A549 (cell line): ENCODE measurements at regions not wholly inside any gene's neighbourhood (a gene's known extent, or its start where the extent isn't known, plus 50 kb on each side); places are given as distances from the start of the nearest gene placed in this dataset.

Experiments used
- ATAC-seq, 2 experiments: fragments of 200-7000 bp in 1 of 2; fragments of >200 bp in 1 of 2; cut with Nextera tagmentation in 1 of 2; cut with Tn5 transposase in 1 of 2; 3 replicates each; pipeline versions ENCODE4 v1.8.0 to v1.9.1; 2018 to 2020; ENCODE audit warnings: mild to moderate bottlenecking in 1 of 2, moderate library complexity in 1 of 2
- CTCF ChIA-PET: fragments of 300-600 bp; sonication (Branson Sonifier 250); formaldehyde crosslinking; extraction: SDS; loops from one replicate; lab custom pipeline; 2021; ENCODE audit warnings: antibody characterized with exemption, inconsistent platforms; lab: Yijun Ruan, JAX
- POLR2A ChIA-PET: fragments of 350-600 bp; formaldehyde crosslinking; extraction: SDS; loops from one replicate; lab custom pipeline; 2021; ENCODE audit warnings: antibody characterized with exemption, inconsistent platforms; lab: Yijun Ruan, JAX
- DNase-seq, 2 experiments: peaks; one replicate each; pipeline versions ENCODE4 v3.0.0 to v3.0.0-alpha.2; 2011 to 2016; ENCODE audit warnings: low read depth in 1 of 2, low spot score in 1 of 2
- FAIRE-seq: peaks from 2 replicates; lab custom pipeline; 2011; peaks lifted over from hg19 to GRCh38; lab: Jason Lieb, UNC
- H3K27ac ChIP-seq, 2 experiments: fragments of >200 bp; sonication (Bioruptor Twin); formaldehyde crosslinking; 3 replicates each; pipeline ENCODE4 v1.5.1; 2016 to 2017
- H3K4me1 ChIP-seq: fragments of >200 bp; sonication (Bioruptor Twin); formaldehyde crosslinking; 3 replicates; pipeline ENCODE4 v1.6.1; 2016
- H3K4me2 ChIP-seq: fragments of >200 bp; sonication (Bioruptor Twin); formaldehyde crosslinking; 3 replicates; pipeline ENCODE4 v1.6.1; 2016
- H3K4me3 ChIP-seq: fragments of >200 bp; sonication (Bioruptor Twin); formaldehyde crosslinking; 3 replicates; pipeline ENCODE4 v1.5.1; 2016
- H3K9me3 ChIP-seq: fragments of >200 bp; sonication (Bioruptor Twin); formaldehyde crosslinking; 3 replicates; pipeline ENCODE4 v1.6.1; 2016
- CBX2 ChIP-seq: fragments of 200-600 bp; sonication (generic); IDR thresholded peaks from 2 replicates; pipeline ENCODE4 v1.6.1; 2016; ENCODE audit warnings: low read depth, mild to moderate bottlenecking, borderline replicate concordance
- CEBPB ChIP-seq, 2 experiments: fragments of >200 bp in 1 of 2; sonication (Bioruptor Twin) in 1 of 2; formaldehyde crosslinking in 1 of 2; IDR thresholded peaks; 2 replicates each; pipeline ENCODE4 v1.6.1; 2012 to 2016
- CHD2 ChIP-seq: fragments of 150-350 bp; IDR thresholded peaks from 2 replicates; pipeline ENCODE4 v1.6.1; 2014; ENCODE audit warnings: low read length; ENCODE audit not compliant: partially characterized antibody
- EHF ChIP-seq: fragments of 250-450 bp; sonication (Bioruptor Pico); IDR thresholded peaks from 2 replicates; pipeline ENCODE4 v1.5.0; 2020; ENCODE audit warnings: mild to moderate bottlenecking
- HDAC2 ChIP-seq: fragments of 200-600 bp; sonication (generic); IDR thresholded peaks from 2 replicates; pipeline ENCODE4 v1.6.1; 2016
- HEYL ChIP-seq: fragments of 250-450 bp; sonication (Bioruptor Pico); IDR thresholded peaks from 2 replicates; pipeline ENCODE4 v1.8.0; 2021; ENCODE audit warnings: mild to moderate bottlenecking, moderate library complexity
- HOXA7 ChIP-seq: fragments of 250-450 bp; sonication (Bioruptor Pico); IDR thresholded peaks from 2 replicates; pipeline ENCODE4 v1.5.0; 2020; ENCODE audit warnings: mild to moderate bottlenecking, moderate library complexity
- HOXB5 ChIP-seq: fragments of 250-450 bp; sonication (Bioruptor Pico); IDR thresholded peaks from 2 replicates; pipeline ENCODE4 v1.5.0; 2020; ENCODE audit warnings: mild to moderate bottlenecking, moderate library complexity
- NPAS2 ChIP-seq: fragments of 250-450 bp; sonication (Bioruptor Pico); IDR thresholded peaks from 2 replicates; pipeline ENCODE4 v1.8.0; 2022; ENCODE audit warnings: mild to moderate bottlenecking, moderate library complexity, borderline replicate concordance
- NR3C1 ChIP-seq: fragments of >200 bp; sonication (Bioruptor Twin); formaldehyde crosslinking; IDR thresholded peaks from 3 replicates; pipeline ENCODE4 v1.6.1; 2017
- PHF8 ChIP-seq: fragments of 200-600 bp; sonication (generic); IDR thresholded peaks from 2 replicates; pipeline ENCODE4 v1.6.1; 2016; ENCODE audit warnings: low read depth, mild to moderate bottlenecking, antibody characterized with exemption, moderate library complexity, borderline replicate concordance
- POLR2A ChIP-seq: IDR thresholded peaks from 2 replicates; pipeline ENCODE4 v1.6.1; 2012; ENCODE audit warnings: mild to moderate bottlenecking, low read length
- RAD21 ChIP-seq, 2 experiments: fragments of >200 bp in 1 of 2; sonication (Bioruptor Twin) in 1 of 2; formaldehyde crosslinking in 1 of 2; IDR thresholded peaks in 1 of 2; conservative IDR thresholded peaks in 1 of 2; 2 replicates in 1 of 2; 3 replicates in 1 of 2; pipeline ENCODE4 v1.6.1; 2012 to 2018; ENCODE audit warnings: inconsistent platforms in 1 of 2
- REST ChIP-seq: fragments of 200-600 bp; sonication (generic); IDR thresholded peaks from 2 replicates; pipeline ENCODE4 v1.6.1; 2016; ENCODE audit warnings: antibody characterized with exemption, mild to moderate bottlenecking, moderate library complexity
- TP53 ChIP-seq: fragments of 250-450 bp; sonication (Bioruptor Pico); IDR thresholded peaks from 2 replicates; pipeline ENCODE4 v1.5.0; 2021; ENCODE audit warnings: mild to moderate bottlenecking, moderate library complexity
- ZFP36 ChIP-seq: fragments of 450-650 bp; IDR thresholded peaks from 2 replicates; pipeline ENCODE4 v1.6.1; 2014; ENCODE audit warnings: borderline replicate concordance; ENCODE audit not compliant: partially characterized antibody
- ZNF302 ChIP-seq: fragments of 250-450 bp; sonication (Bioruptor Pico); IDR thresholded peaks from 2 replicates; pipeline ENCODE4 v1.9.0; 2021; ENCODE audit warnings: inconsistent platforms, mild to moderate bottlenecking, moderate library complexity
- WGBS: methylation state at CpG from one replicate; pipeline ENCODE4 v1.1.6; 2017; ENCODE audit errors: missing lambda C conversion rate; 5-methylcytosine and 5-hydroxymethylcytosine counted together
- TF ChIP-seq, protein P1 (sequence below): fragments of 250-450 bp; sonication (Bioruptor Pico); IDR thresholded peaks from 2 replicates; pipeline ENCODE4 v1.5.0; 2021; ENCODE audit warnings: mild to moderate bottlenecking, moderate library complexity, borderline replicate concordance
- TF ChIP-seq, protein P2 (sequence below): fragments of >200 bp; sonication (Bioruptor Twin); formaldehyde crosslinking; IDR thresholded peaks from 3 replicates; pipeline ENCODE4 v1.6.1; 2016
- TF ChIP-seq, protein P3 (sequence below): IDR thresholded peaks from 2 replicates; pipeline ENCODE4 v1.6.1; 2012; ENCODE audit warnings: low read depth, borderline replicate concordance
- TF ChIP-seq, protein P4 (sequence below): fragments of 450-650 bp; IDR thresholded peaks from 2 replicates; pipeline ENCODE4 v1.6.1; 2014; ENCODE audit warnings: antibody characterized with exemption

GRCh38 chr22:47608421-47608820 lies 846.0 kb downstream of the TBC1D22A start:
- Histone ChIP-seq H3K27ac (no peak overlapping the region), H3K9me3 (no peaks in the 10 kb centered on the region), H3K4me3 (no peak overlapping the region), H3K4me2 (no peak overlapping the region), H3K4me1 (no peaks in the 10 kb centered on the region)
- ATAC-seq (no peak), FAIRE-seq (no peak), DNase-seq (no peak)
- 24% methylated on average over 3 of the region's 3 CpGs for WGBS
- ChIA-PET POLR2A (no interaction called here), CTCF (no interaction called here)
- TF ChIP-seq POLR2A (no peak), TP53 (CRISPR knock-in tag) (no peak), NR3C1 (no peak), HDAC2 (no peak), HEYL (CRISPR knock-in tag) (no peak), ZNF302 (CRISPR knock-in tag) (no peak), RAD21 (conservative IDR thresholded peaks at IDR 0.05 in 1 of 2, IDR thresholded peaks at IDR 0.05 in 1 of 2) (no peak), EHF (no peak), HOXB5 (CRISPR knock-in tag) (no peak)
- TF ChIP-seq, protein P1, sequence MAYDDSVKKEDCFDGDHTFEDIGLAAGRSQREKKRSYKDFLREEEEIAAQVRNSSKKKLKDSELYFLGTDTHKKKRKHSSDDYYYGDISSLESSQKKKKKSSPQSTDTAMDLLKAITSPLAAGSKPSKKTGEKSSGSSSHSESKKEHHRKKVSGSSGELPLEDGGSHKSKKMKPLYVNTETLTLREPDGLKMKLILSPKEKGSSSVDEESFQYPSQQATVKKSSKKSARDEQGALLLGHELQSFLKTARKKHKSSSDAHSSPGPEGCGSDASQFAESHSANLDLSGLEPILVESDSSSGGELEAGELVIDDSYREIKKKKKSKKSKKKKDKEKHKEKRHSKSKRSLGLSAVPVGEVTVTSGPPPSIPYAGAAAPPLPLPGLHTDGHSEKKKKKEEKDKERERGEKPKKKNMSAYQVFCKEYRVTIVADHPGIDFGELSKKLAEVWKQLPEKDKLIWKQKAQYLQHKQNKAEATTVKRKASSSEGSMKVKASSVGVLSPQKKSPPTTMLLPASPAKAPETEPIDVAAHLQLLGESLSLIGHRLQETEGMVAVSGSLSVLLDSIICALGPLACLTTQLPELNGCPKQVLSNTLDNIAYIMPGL = no peak
- TF ChIP-seq, protein P2, sequence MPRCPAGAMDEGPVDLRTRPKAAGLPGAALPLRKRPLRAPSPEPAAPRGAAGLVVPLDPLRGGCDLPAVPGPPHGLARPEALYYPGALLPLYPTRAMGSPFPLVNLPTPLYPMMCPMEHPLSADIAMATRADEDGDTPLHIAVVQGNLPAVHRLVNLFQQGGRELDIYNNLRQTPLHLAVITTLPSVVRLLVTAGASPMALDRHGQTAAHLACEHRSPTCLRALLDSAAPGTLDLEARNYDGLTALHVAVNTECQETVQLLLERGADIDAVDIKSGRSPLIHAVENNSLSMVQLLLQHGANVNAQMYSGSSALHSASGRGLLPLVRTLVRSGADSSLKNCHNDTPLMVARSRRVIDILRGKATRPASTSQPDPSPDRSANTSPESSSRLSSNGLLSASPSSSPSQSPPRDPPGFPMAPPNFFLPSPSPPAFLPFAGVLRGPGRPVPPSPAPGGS = no peak

- Histone ChIP-seq H3K4me2 (no peak overlapping the region), H3K9me3 (no peaks in the 10 kb centered on the region), H3K4me1 (no peaks in the 10 kb centered on the region), H3K27ac (no peak overlapping the region), H3K4me3 (no peak overlapping the region)
- DNase-seq (no peak), FAIRE-seq (no peak), ATAC-seq (no peak)
- ChIA-PET CTCF (no interaction called here), POLR2A (no interaction called here)
- WGBS = 40% methylated on average over 6 of the region's 7 CpGs
- TF ChIP-seq, protein P3, sequence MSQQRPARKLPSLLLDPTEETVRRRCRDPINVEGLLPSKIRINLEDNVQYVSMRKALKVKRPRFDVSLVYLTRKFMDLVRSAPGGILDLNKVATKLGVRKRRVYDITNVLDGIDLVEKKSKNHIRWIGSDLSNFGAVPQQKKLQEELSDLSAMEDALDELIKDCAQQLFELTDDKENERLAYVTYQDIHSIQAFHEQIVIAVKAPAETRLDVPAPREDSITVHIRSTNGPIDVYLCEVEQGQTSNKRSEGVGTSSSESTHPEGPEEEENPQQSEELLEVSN = no peak
- TF ChIP-seq ZFP36 (no peak), HOXA7 (no peak), PHF8 (no peak), CBX2 (no peak), REST (no peak), CHD2 (no peak), CEBPB (IDR thresholded peaks at IDR 0.05) (no peak), RAD21 (conservative IDR thresholded peaks at IDR 0.05 in 1 of 2, IDR thresholded peaks at IDR 0.05 in 1 of 2) (no peak), NPAS2 (CRISPR knock-in tag) (no peak), HOXB5 (CRISPR knock-in tag) (no peak)
- TF ChIP-seq, protein P4, sequence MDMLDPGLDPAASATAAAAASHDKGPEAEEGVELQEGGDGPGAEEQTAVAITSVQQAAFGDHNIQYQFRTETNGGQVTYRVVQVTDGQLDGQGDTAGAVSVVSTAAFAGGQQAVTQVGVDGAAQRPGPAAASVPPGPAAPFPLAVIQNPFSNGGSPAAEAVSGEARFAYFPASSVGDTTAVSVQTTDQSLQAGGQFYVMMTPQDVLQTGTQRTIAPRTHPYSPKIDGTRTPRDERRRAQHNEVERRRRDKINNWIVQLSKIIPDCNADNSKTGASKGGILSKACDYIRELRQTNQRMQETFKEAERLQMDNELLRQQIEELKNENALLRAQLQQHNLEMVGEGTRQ = no peak
- TF ChIP-seq, all 56 proteins: peak for 0
Observed at GRCh38 chr22:47607486-47607885, 845.0 kb downstream of the TBC1D22A start.
